ENCODE measurements at regions not wholly inside any gene's neighbourhood (a gene's known extent, or its start where the extent isn't known, plus 50 kb on each side); places are given as distances from the start of the nearest gene placed in this dataset.

- Mint-ChIP-seq H3K9me3 (peaks cover 4% of the 10 kb centered on the region), H3K4me1 (no peaks in the 10 kb centered on the region), H3K27me3 (ENCODE audit: low read depth) (peaks cover 17% of the 10 kb centered on the region), H3K4me3 (no peak overlapping the region), H3K36me3 (ENCODE audit: low read depth) (no peaks in the 10 kb centered on the region), H3K27ac (ENCODE audit: unreplicated experiment) (no peak overlapping the region)
- TF ChIP-seq CTCF (conservative IDR thresholded peaks at IDR 0.05) = no peak
- no peak for DNase-seq (ENCODE audit: low read depth, low spot score)
Observed at GRCh38 chr4:14640476-14640875, 361.8 kb upstream of the CPEB2 start.

GRCh38 chr4:14641871-14642270 lies 360.4 kb upstream of the CPEB2 start:
- Mint-ChIP-seq H3K27me3 (ENCODE audit: low read depth) (peaks cover 17% of the 10 kb centered on the region), H3K4me3 (no peak overlapping the region), H3K9me3 (no peaks in the 10 kb centered on the region), H3K36me3 (ENCODE audit: low read depth) (no peaks in the 10 kb centered on the region), H3K4me1 (no peaks in the 10 kb centered on the region), H3K27ac (ENCODE audit: unreplicated experiment) (no peak overlapping the region)
- TF ChIP-seq CTCF (conservative IDR thresholded peaks at IDR 0.05) = no peak
- no peak for DNase-seq (ENCODE audit: low read depth, low spot score)

GRCh38 chr4:14644580-14645282 lies 357.6 kb upstream of the CPEB2 start:
- Mint-ChIP-seq H3K27me3 (ENCODE audit: low read depth) (peaks cover 10% of the 10 kb centered on the region), H3K27ac (ENCODE audit: unreplicated experiment) (no peak overlapping the region)

GRCh38 chr4:14646831-14647230 lies 355.4 kb upstream of the CPEB2 start:
- Mint-ChIP-seq H3K27ac (ENCODE audit: unreplicated experiment) (no peak overlapping the region), H3K9me3 (no peaks in the 10 kb centered on the region), H3K27me3 (ENCODE audit: low read depth) (peaks cover 7% of the 10 kb centered on the region), H3K4me3 (no peak overlapping the region), H3K36me3 (ENCODE audit: low read depth) (no peaks in the 10 kb centered on the region), H3K4me1 (no peaks in the 10 kb centered on the region)
- no peak for DNase-seq (ENCODE audit: low read depth, low spot score)
- TF ChIP-seq CTCF (conservative IDR thresholded peaks at IDR 0.05) = no peak

More at GRCh38 chr4:14644580-14645282, 357.6 kb upstream of the CPEB2 start:
- Mint-ChIP-seq H3K36me3 (ENCODE audit: low read depth) (no peaks in the 10 kb centered on the region), H3K4me1 (no peaks in the 10 kb centered on the region), H3K4me3 (no peak overlapping the region), H3K9me3 (no peaks in the 10 kb centered on the region)
- no peak for TF ChIP-seq CTCF (conservative IDR thresholded peaks at IDR 0.05)
- no peak for DNase-seq (ENCODE audit: low read depth, low spot score)

- DNase-seq (ENCODE audit: low read depth, low spot score) = no peak
- H3K27ac Mint-ChIP-seq (ENCODE audit: unreplicated experiment) = no peak overlapping the region
- no peak overlapping the region for H3K4me3 Mint-ChIP-seq
- no peak for TF ChIP-seq CTCF (conservative IDR thresholded peaks at IDR 0.05)
- no peaks in the 10 kb centered on the region for H3K9me3 Mint-ChIP-seq
- H3K27me3 Mint-ChIP-seq (ENCODE audit: low read depth) = peaks cover 6% of the 10 kb centered on the region
- no peaks in the 10 kb centered on the region for H3K4me1 Mint-ChIP-seq
- no peaks in the 10 kb centered on the region for H3K36me3 Mint-ChIP-seq (ENCODE audit: low read depth)
Observed at GRCh38 chr4:14650127-14650526, 352.2 kb upstream of the CPEB2 start.
